Thoracic aorta (tissue), 2 donors: ENCODE measurements at regions not wholly inside any gene's neighbourhood (a gene's known extent, or its start where the extent isn't known, plus 50 kb on each side); places are given as distances from the start of the nearest gene placed in this dataset.
A peak's percentile ranks its signal among the peaks of the same experiment; 100 is the strongest.

Source experiments
- ATAC-seq: fragments of 150-250 bp; one replicate; pipeline ENCODE4 v1.8.0; 2017; ENCODE audit warnings: low read depth; ENCODE audit not compliant: insufficient number of reproducible peaks, low FRiP score
- DNase-seq: peaks from one replicate; pipeline ENCODE4 v3.0.0-alpha.2; 2020; ENCODE audit warnings: low spot score
- H3K27ac ChIP-seq, 2 donors: fragments of 200-600 bp; sonication (generic); 1 replicate in 1 of 2; 2 replicates in 1 of 2; pipeline ENCODE4 v1.5.1; 2016; ENCODE audit warnings: mild to moderate bottlenecking in 2 of 2, moderate library complexity in 2 of 2
- H3K27me3 ChIP-seq: fragments of 200-600 bp; sonication (generic); replicated peaks from 2 replicates; pipeline ENCODE4 v1.6.0; 2016; ENCODE audit warnings: mild to moderate bottlenecking; ENCODE audit not compliant: insufficient read depth
- H3K36me3 ChIP-seq: fragments of 200-600 bp; sonication (generic); one replicate; pipeline ENCODE4 v1.5.1; 2016
- H3K4me1 ChIP-seq, 2 donors: fragments of 200-600 bp; sonication (generic); 1 replicate in 1 of 2; 2 replicates in 1 of 2; pipeline versions ENCODE4 v1.5.1 to v1.6.0; 2016; ENCODE audit warnings: low read depth in 2 of 2, mild to moderate bottlenecking in 1 of 2; ENCODE audit not compliant: control insufficient read depth in 1 of 2
- H3K4me3 ChIP-seq: fragments of 200-600 bp; sonication (generic); 2 replicates; pipeline ENCODE4 v1.5.1; 2016; ENCODE audit warnings: mild to moderate bottlenecking
- H3K9me3 ChIP-seq: fragments of 200-600 bp; sonication (generic); 2 replicates; pipeline ENCODE4 v1.5.1; 2016
- CTCF ChIP-seq: fragments of 200-600 bp; sonication (generic); IDR thresholded peaks from one replicate; pipeline ENCODE4 v1.5.1; 2019; ENCODE audit warnings: antibody characterized with exemption

GRCh38 chr1:59135761-59136255 is 161.1 kb upstream of the FGGY start:
- H3K27ac ChIP-seq, result no peak overlapping the region
- no peak for ATAC-seq
- TF ChIP-seq CTCF, result no peak

GRCh38 chr1:59136541-59137275 is 160.2 kb upstream of the FGGY start:
- Histone ChIP-seq H3K27me3 (no peaks in the 10 kb centered on the region), H3K27ac (no peak overlapping the region), H3K4me3 (no peak overlapping the region), H3K36me3 (no peaks in the 10 kb centered on the region), H3K9me3 (no peaks in the 10 kb centered on the region), H3K4me1 (peaks cover 8 to 27% of the 10 kb centered on the region in 2 donors)
- ATAC-seq (peak; percentile 61), DNase-seq (no peak)
- no peak for TF ChIP-seq CTCF

More at GRCh38 chr1:59135761-59136255, 161.1 kb upstream of the FGGY start:
- DNase-seq, result no peak
- H3K36me3 ChIP-seq, result no peaks in the 10 kb centered on the region
- no peaks in the 10 kb centered on the region for H3K27me3 ChIP-seq
- H3K4me1 ChIP-seq, result peaks cover 8 to 21% of the 10 kb centered on the region in 2 donors
- no peak overlapping the region for H3K4me3 ChIP-seq
- H3K9me3 ChIP-seq, result no peaks in the 10 kb centered on the region

- TF ChIP-seq CTCF, result no peak
- no peak for ATAC-seq
- H3K27me3 ChIP-seq, result no peaks in the 10 kb centered on the region
- H3K9me3 ChIP-seq, result no peaks in the 10 kb centered on the region
- H3K27ac ChIP-seq, result no peak overlapping the region
- no peak for DNase-seq
- H3K4me1 ChIP-seq, result peaks cover 8 to 27% of the 10 kb centered on the region in 2 donors
- H3K36me3 ChIP-seq, result no peaks in the 10 kb centered on the region
- H3K4me3 ChIP-seq, result no peak overlapping the region
Observed at GRCh38 chr1:59137276-59137615, 159.6 kb upstream of the FGGY start.

- TF ChIP-seq CTCF, result no peak
- no peak for ATAC-seq
- H3K27me3 ChIP-seq, result no peaks in the 10 kb centered on the region
- H3K4me1 ChIP-seq, result peaks cover 14 to 32% of the 10 kb centered on the region in 2 donors
- no peak for DNase-seq
- no peak overlapping the region for H3K4me3 ChIP-seq
- no peaks in the 10 kb centered on the region for H3K9me3 ChIP-seq
- no peaks in the 10 kb centered on the region for H3K36me3 ChIP-seq
- H3K27ac ChIP-seq, result no peak overlapping the region
Observed at GRCh38 chr1:59137968-59138367, 158.9 kb upstream of the FGGY start.

GRCh38 chr1:59138402-59138801 is 158.5 kb upstream of the FGGY start:
- DNase-seq (no peak), ATAC-seq (no peak)
- no peaks in the 10 kb centered on the region for H3K27me3 ChIP-seq
- H3K4me1 ChIP-seq, result peaks cover 17 to 36% of the 10 kb centered on the region in 2 donors
- H3K4me3 ChIP-seq, result no peak overlapping the region
- H3K27ac ChIP-seq, result peak overlapping the region in 1 of 2 donors; percentile 19
- no peaks in the 10 kb centered on the region for H3K9me3 ChIP-seq
- TF ChIP-seq CTCF, result no peak
- no peaks in the 10 kb centered on the region for H3K36me3 ChIP-seq
